DOHH2 (cell line): ENCODE measurements at regions not wholly inside any gene's neighbourhood (a gene's known extent, or its start where the extent isn't known, plus 50 kb on each side); places are given as distances from the start of the nearest gene placed in this dataset.

Source experiments
- H3F3A ChIP-seq: fragments of 200-600 bp; sonication (generic), shearing (Covaris generic); 2 replicates; pipeline ENCODE4 v1.6.0; 2016; ENCODE audit warnings: antibody characterized with exemption, mild to moderate bottlenecking; ENCODE audit not compliant: control insufficient read depth, insufficient read depth
- H3K27ac ChIP-seq: fragments of 200-600 bp; sonication (generic); 2 replicates; pipeline ENCODE4 v1.5.1; 2014; ENCODE audit warnings: low read depth, mild to moderate bottlenecking, low read length, moderate library complexity
- H3K27me3 ChIP-seq: fragments of 200-600 bp; sonication (generic); 2 replicates; pipeline ENCODE4 v1.6.1; 2014; ENCODE audit warnings: mild to moderate bottlenecking, low read length, mixed read lengths; ENCODE audit not compliant: control insufficient read depth
- H3K36me3 ChIP-seq: fragments of 200-600 bp; sonication (generic); 2 replicates; pipeline ENCODE4 v1.6.1; 2014; ENCODE audit warnings: mild to moderate bottlenecking, low read length, moderate library complexity, mixed read lengths; ENCODE audit not compliant: control insufficient read depth
- H3K4me1 ChIP-seq: fragments of 200-600 bp; sonication (generic); 2 replicates; pipeline ENCODE4 v1.6.1; 2014; ENCODE audit warnings: mild to moderate bottlenecking, low read length, mixed read lengths; ENCODE audit not compliant: control insufficient read depth
- H3K4me2 ChIP-seq: fragments of 200-600 bp; sonication (generic); 2 replicates; pipeline ENCODE4 v1.6.0; 2014; ENCODE audit warnings: mild to moderate bottlenecking, low read length, moderate library complexity
- H3K4me3 ChIP-seq: fragments of 200-600 bp; sonication (generic); 2 replicates; pipeline ENCODE4 v1.5.1; 2014; ENCODE audit warnings: mild to moderate bottlenecking, low read length, mixed read lengths
- H3K79me2 ChIP-seq: fragments of 200-600 bp; sonication (generic); 2 replicates; pipeline ENCODE4 v1.6.1; 2014; ENCODE audit warnings: mild to moderate bottlenecking, low read length, mixed read lengths; ENCODE audit not compliant: control insufficient read depth
- H3K9me2 ChIP-seq: fragments of 200-600 bp; sonication (generic); replicated peaks from 2 replicates; pipeline ENCODE4 v1.6.1; 2014; ENCODE audit warnings: mild to moderate bottlenecking, low read length, mixed read lengths; ENCODE audit not compliant: control insufficient read depth
- H3K9me3 ChIP-seq: fragments of 200-600 bp; sonication (generic); 2 replicates; pipeline ENCODE4 v1.6.1; 2014; ENCODE audit warnings: antibody characterized with exemption, low read length, mixed read lengths; ENCODE audit not compliant: control insufficient read depth, insufficient read depth
- H4K20me1 ChIP-seq: fragments of 200-600 bp; sonication (generic); 2 replicates; pipeline ENCODE4 v1.6.0; 2014; ENCODE audit warnings: low read depth, mild to moderate bottlenecking, antibody characterized with exemption, low read length, moderate library complexity; ENCODE audit not compliant: control insufficient read depth, insufficient read depth
- CTCF ChIP-seq: fragments of 200-600 bp; sonication (generic); IDR thresholded peaks from one replicate; pipeline ENCODE4 v1.5.1; 2014; ENCODE audit warnings: antibody characterized with exemption, mild to moderate bottlenecking, low read depth, low read length; ENCODE audit not compliant: poor library complexity, severe bottlenecking
- EZH2phosphoT487 ChIP-seq: fragments of 200-600 bp; sonication (generic); IDR thresholded peaks from 2 replicates; pipeline ENCODE4 v1.6.1; 2017; ENCODE audit warnings: borderline replicate concordance, mild to moderate bottlenecking, antibody characterized with exemption, low read length, moderate library complexity, mixed read lengths

- H3F3A ChIP-seq, result no peaks in the 10 kb centered on the region
- no peak overlapping the region for H3K4me3 ChIP-seq
- H3K27ac ChIP-seq, result no peak overlapping the region
- H3K4me1 ChIP-seq, result no peaks in the 10 kb centered on the region
- TF ChIP-seq CTCF, result no peak
- TF ChIP-seq EZH2phosphoT487, result no peak
- H3K79me2 ChIP-seq, result no peaks in the 10 kb centered on the region
- no peak overlapping the region for H3K4me2 ChIP-seq
- no peaks in the 10 kb centered on the region for H3K36me3 ChIP-seq
- H4K20me1 ChIP-seq, result no peaks in the 10 kb centered on the region
- H3K27me3 ChIP-seq, result no peaks in the 10 kb centered on the region
- no peaks in the 10 kb centered on the region for H3K9me3 ChIP-seq
- H3K9me2 ChIP-seq, result no peaks in the 10 kb centered on the region
Observed at GRCh38 chr4:137909529-137910309, 332.4 kb downstream of the SLC7A11 start.

- Histone ChIP-seq H3K27ac (no peak overlapping the region), H3K36me3 (no peaks in the 10 kb centered on the region), H3K4me1 (no peaks in the 10 kb centered on the region), H3K9me3 (no peaks in the 10 kb centered on the region), H3F3A (no peaks in the 10 kb centered on the region), H4K20me1 (no peaks in the 10 kb centered on the region), H3K27me3 (no peaks in the 10 kb centered on the region), H3K79me2 (no peaks in the 10 kb centered on the region), H3K9me2 (no peaks in the 10 kb centered on the region), H3K4me3 (no peak overlapping the region), H3K4me2 (no peak overlapping the region)
- TF ChIP-seq CTCF (no peak), EZH2phosphoT487 (no peak)
Observed at GRCh38 chr4:137905930-137906329, 336.2 kb downstream of the SLC7A11 start.

- Histone ChIP-seq H3K36me3 (no peaks in the 10 kb centered on the region), H3K4me1 (no peaks in the 10 kb centered on the region), H3K9me3 (no peaks in the 10 kb centered on the region), H3K4me3 (no peak overlapping the region), H3F3A (no peaks in the 10 kb centered on the region), H4K20me1 (no peaks in the 10 kb centered on the region), H3K27ac (no peak overlapping the region), H3K27me3 (no peaks in the 10 kb centered on the region), H3K79me2 (no peaks in the 10 kb centered on the region), H3K9me2 (no peaks in the 10 kb centered on the region), H3K4me2 (no peak overlapping the region)
- TF ChIP-seq CTCF (no peak), EZH2phosphoT487 (no peak)
Observed at GRCh38 chr4:137901114-137901513, 341.0 kb downstream of the SLC7A11 start.
